KOPT-K1 (cell line): ENCODE measurements at regions not wholly inside any gene's neighbourhood (a gene's known extent, or its start where the extent isn't known, plus 50 kb on each side); places are given as distances from the start of the nearest gene placed in this dataset.
"Not testable (repeated sequence)": the region's sequence is repeated elsewhere in the genome, so short reads cannot be mapped to it uniquely, and the experiment has no call there.

ENCODE experiments used
- H3K27ac ChIP-seq: fragments of 200-600 bp; sonication (generic); 2 replicates; pipeline ENCODE4 v1.5.1; 2016; ENCODE audit warnings: antibody characterized with exemption, mild to moderate bottlenecking, low read depth, low read length; ENCODE audit not compliant: poor library complexity, severe bottlenecking
- H3K36me3 ChIP-seq: fragments of 200-600 bp; sonication (generic); 2 replicates; pipeline ENCODE4 v1.5.1; 2017; ENCODE audit warnings: antibody characterized with exemption, mild to moderate bottlenecking, low read length, moderate library complexity; ENCODE audit not compliant: insufficient read depth
- H3K9me3 ChIP-seq: fragments of 200-600 bp; sonication (generic); 2 replicates; pipeline ENCODE4 v1.5.1; 2017; ENCODE audit warnings: antibody characterized with exemption, low read length, mild to moderate bottlenecking; ENCODE audit not compliant: insufficient read depth, poor library complexity, severe bottlenecking

DNA sequence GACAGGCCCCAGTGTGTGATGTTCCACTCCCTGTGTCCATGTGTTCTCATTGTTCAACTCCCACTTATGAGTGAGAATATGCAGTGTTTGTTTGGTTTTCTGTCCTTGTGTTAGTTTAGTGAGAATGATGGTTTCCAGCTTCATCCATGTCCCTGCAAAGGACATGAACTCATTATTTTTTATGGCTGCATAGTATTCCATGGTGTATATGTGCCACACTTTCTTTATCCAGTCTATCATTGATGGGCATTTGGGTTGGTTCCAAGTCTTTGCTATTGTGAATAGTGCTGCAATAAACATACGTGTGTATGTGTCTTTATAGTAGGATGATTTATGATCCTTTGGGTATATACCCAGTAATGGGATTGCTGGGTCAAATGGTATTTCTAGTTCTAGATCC lies 558.2 kb upstream of the KLF4 start:
- not testable (repeated sequence) for H3K9me3 ChIP-seq, H3K36me3 ChIP-seq, H3K27ac ChIP-seq

GRCh38 chr9:108047264-108047663 lies 557.7 kb upstream of the KLF4 start:
- peaks cover 5% of the 10 kb centered on the region for H3K9me3 ChIP-seq
- no peak overlapping the region for H3K27ac ChIP-seq

GRCh38 chr9:108045851-108046250 lies 556.3 kb upstream of the KLF4 start:
- peaks cover 5% of the 10 kb centered on the region for H3K9me3 ChIP-seq
- H3K27ac ChIP-seq = no peak overlapping the region
- H3K36me3 ChIP-seq = no peaks in the 10 kb centered on the region

More at GRCh38 chr9:108047264-108047663, 557.7 kb upstream of the KLF4 start:
- H3K36me3 ChIP-seq = no peaks in the 10 kb centered on the region

DNA sequence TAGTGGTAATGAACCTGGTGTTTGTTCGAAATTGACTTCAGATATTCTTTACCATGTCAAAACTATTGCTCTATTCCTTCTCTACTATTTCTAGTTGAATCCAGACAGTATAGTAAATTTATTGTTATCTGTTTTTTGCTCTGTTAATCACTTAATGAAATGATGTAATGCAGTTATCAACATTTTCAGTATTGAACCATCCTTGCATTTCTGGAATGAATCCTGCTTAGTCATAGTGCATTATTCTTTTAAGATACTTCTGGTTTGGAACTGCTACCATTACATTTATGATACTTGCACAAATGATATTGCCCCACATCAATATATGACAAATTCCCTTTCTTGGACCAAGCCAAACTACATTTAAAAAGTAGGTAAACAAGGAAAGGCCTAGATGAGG lies 554.0 kb upstream of the KLF4 start:
- Histone ChIP-seq H3K9me3 (peaks cover 5% of the 10 kb centered on the region), H3K27ac (no peak overlapping the region), H3K36me3 (no peaks in the 10 kb centered on the region)

DNA sequence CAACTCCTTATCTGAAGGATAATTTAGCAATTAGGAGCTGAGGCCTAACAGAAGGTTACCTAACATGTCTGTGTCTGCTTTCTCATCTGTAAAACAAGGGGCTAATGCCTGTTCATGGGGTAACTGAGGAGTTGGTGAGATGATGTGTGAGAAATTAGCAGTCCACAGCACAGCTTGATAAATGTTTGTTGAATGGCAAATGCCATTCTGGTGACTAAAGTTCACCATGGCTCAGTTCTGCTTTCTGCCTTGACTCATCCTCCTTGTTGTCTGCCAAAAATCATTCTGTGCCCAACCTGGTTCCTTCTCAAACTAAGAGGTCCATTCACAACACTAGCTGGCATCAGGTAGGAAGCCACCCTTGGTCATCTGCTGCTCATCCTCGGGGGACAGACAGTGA lies 552.0 kb upstream of the KLF4 start:
- no peak overlapping the region for H3K27ac ChIP-seq
- no peaks in the 10 kb centered on the region for H3K36me3 ChIP-seq

GRCh38 chr9:108040783-108041182 lies 551.2 kb upstream of the KLF4 start:
- Histone ChIP-seq H3K36me3 (no peaks in the 10 kb centered on the region), H3K9me3 (peaks cover 5% of the 10 kb centered on the region), H3K27ac (no peak overlapping the region)

More for the DNA sequence above, 552.0 kb upstream of the KLF4 start:
- H3K9me3 ChIP-seq = peaks cover 5% of the 10 kb centered on the region

- Histone ChIP-seq H3K27ac (no peak overlapping the region), H3K36me3 (no peaks in the 10 kb centered on the region), H3K9me3 (peaks cover 5% of the 10 kb centered on the region)
These were observed 549.9 kb upstream of the KLF4 start for GRCh38 chr9:108039493-108039892.

DNA sequence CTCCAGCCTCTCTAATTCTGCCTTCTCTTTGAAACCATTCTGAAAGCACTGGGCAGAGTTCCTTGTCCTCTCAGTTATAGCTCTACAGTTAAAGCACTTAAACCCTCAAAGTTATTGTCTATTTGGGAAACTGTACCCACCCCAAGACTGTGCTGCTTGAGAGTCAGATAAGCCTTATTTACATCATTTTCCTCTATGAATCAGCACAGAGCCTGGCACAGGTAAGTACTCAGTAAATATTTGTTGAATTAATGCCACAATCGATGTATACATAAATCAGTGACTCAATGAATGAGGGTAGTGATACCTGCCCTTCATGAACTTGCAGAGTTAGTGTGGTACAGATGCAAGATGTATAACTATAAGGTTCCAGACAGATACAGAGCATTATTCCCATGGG lies 549.4 kb upstream of the KLF4 start:
- Histone ChIP-seq H3K9me3 (peaks cover 5% of the 10 kb centered on the region), H3K36me3 (no peaks in the 10 kb centered on the region), H3K27ac (no peak overlapping the region)

DNA sequence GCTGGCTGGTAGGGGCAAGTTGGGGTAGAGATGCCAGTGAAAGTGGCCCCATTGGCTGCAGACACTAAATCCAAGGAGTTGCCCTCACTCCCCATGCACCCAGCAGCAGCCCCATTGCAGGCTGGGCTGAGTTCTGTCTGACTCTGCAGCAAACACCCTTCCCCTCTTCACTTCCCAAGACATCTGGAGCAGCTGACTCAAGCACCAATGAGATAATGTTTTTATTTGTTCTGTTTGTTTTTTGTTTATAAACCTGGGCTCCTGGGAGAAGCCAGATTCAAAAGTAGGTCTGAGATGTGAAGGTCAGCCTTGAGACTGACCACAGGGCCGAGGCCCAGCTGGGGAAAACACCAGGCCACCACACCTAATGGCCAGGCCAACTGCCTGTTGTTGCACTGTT lies 545.9 kb upstream of the KLF4 start:
- H3K36me3 ChIP-seq = no peaks in the 10 kb centered on the region
- H3K9me3 ChIP-seq = no peaks in the 10 kb centered on the region
- H3K27ac ChIP-seq = no peak overlapping the region

DNA sequence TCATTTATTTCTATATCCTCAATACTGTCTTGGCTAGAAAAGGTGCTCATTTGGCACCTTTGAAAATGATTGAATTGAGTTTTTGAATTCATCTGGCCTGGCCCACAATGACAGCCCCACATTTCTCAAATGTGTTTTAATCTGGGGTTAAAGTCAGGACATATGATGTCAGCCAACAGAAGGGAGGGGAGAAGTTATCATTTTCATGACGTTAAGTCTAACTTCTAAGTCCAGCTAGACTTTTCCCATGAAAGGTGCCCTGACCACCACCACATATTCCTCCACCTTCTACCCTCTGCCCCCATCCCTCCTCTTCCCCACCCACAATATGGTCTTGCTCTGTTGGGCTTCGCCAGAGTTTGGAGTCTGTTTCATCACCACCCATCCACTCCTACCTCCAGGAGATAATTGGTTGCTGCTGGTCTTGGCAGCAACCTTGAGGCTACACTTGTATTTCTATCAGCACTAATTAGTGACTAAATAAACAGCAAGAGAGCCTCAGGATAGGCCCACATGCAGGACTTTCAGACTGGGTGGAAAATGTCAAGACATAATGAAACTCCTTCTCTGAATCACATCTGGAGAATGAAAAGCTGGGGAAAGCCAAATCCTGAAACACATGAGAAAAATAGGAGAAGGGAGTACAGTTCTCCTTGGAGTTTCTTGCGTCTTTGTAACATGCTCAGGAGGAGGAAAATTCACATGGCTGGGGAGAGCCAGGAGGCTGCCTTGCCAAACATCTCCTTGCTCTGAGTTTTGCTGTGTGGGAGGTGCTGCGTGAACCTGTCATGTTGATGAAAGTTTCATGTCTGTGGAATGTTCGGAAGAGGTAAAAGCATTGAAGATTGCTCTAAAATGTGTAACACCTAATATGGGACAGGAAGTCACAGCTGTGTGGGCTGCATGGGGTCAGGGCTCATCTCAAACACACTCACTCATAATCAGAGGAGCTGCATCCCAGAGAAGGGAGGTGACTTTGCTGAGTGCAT lies 544.7 kb upstream of the KLF4 start:
- H3K36me3 ChIP-seq = no peaks in the 10 kb centered on the region
- no peak overlapping the region for H3K27ac ChIP-seq
- H3K9me3 ChIP-seq = no peaks in the 10 kb centered on the region

DNA sequence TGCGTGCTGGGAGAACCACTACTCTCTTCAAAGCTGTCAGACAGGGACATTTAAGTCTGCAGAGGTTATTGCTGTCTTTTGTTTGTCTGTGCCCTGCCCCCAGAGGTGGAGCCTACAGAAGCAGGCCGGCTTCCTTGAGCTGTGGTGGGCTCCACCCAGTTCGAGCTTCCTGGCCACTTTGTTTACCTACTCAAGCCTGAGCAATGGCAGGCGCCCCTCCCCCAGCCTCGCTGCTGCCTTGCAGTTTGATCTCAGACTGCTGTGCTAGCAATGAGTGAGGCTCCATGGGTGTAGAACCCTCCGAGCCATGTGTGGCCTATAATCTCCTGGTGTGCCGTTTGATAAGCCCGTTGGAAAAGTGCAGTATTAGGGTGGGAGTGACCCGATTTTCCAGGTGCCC lies 542.5 kb upstream of the KLF4 start:
- H3K36me3 ChIP-seq, H3K27ac ChIP-seq, H3K9me3 ChIP-seq: not testable (repeated sequence)

DNA sequence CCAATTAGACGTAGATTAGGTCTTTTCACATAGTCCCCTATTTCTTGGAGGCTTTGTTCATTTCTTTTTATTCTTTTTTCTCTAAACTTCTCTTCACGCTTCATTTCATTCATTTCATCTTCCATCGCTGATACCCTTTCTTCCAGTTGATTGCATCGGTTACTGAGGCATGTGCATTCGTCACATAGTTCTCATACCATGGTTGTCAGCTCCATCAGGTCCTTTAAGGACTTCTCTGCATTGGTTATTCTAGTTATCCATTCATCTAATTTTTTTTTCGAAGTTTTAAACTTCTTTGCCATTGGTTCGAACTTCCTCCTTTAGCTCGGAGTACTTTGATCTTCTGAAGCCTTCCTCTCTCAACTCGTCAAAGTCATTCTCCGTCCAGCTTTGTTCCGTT lies 541.7 kb upstream of the KLF4 start:
- H3K27ac ChIP-seq, H3K36me3 ChIP-seq, H3K9me3 ChIP-seq: not testable (repeated sequence)

GRCh38 chr9:108026718-108027117 lies 537.1 kb upstream of the KLF4 start:
- not testable (repeated sequence) for H3K9me3 ChIP-seq, H3K27ac ChIP-seq, H3K36me3 ChIP-seq

DNA sequence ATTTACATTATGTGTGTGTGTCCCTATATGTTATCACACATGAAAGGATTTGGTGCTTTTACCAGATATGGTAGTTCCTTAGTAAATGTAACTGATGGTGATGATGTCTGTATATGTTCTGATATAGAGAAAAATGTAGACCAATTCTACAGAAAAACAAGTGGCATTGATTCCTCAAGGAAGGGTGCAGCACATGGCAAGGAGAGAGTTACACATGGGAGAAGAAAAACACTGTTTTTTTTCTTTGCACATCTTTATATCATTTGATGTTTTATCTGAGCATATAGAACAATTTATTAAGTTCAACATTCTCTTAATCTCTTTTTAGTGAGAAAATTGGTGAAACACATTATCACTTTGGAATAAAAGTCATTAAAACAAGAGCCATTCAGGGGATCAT lies 535.0 kb upstream of the KLF4 start:
- no peaks in the 10 kb centered on the region for H3K36me3 ChIP-seq
- H3K27ac ChIP-seq = no peak overlapping the region
- no peaks in the 10 kb centered on the region for H3K9me3 ChIP-seq

DNA sequence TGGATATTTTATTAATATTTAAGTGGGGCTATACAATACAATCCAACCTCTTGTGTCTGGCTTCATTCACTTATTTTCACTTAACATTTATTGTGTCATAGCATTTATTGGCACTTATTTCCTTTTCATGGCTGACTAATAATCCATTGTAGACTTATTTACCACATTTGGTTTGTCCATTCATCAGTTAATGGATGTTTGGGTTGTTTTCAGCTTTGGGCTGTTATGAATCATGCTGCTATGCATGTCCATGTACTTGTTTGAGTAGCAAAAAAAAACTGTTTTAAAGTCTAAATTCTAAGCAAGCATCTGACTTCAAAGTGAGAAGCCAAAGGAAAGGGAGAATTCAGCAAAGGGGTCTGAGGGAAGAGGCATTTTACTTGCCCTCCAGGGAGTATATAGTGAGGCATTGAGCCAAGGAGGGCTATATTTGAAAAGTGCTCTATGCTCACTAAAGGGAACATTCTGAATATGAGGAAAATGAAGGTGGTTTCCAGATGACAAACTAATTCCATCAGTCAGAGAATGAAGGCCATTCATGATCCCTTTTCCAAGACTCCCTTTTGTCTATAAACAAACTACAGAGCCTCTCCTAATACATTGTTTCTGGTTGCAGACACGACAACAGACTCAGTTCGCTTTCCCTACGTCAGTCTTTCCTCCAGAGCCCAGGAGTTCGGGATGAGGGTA lies 532.8 kb upstream of the KLF4 start:
- no peaks in the 10 kb centered on the region for H3K9me3 ChIP-seq
- no peaks in the 10 kb centered on the region for H3K36me3 ChIP-seq
- H3K27ac ChIP-seq = no peak overlapping the region
